Activated naive CD8-positive, alpha-beta T cell treated with anti-CD3 and anti-CD28 coated beads, Interleukin-2, amount 10 ng/mL, durations not matched to agents 7 days and 5 days (primary cell): ENCODE measurements at regions not wholly inside any gene's neighbourhood (a gene's known extent, or its start where the extent isn't known, plus 50 kb on each side); places are given as distances from the start of the nearest gene placed in this dataset.

Experiments
- ATAC-seq: fragments of 150-1000 bp; cut with Tn5 transposase; one replicate; pipeline ENCODE4 v1.10.0; 2021; ENCODE audit warnings: low read depth, moderate library complexity
- POLR2A ChIA-PET: fragments of 350-600 bp; sonication (Branson Sonifier 250); formaldehyde crosslinking; loops from one replicate; lab custom pipeline; 2021; ENCODE audit warnings: antibody characterized with exemption; lab: Charles Lee
- DNase-seq: peaks from one replicate; pipeline ENCODE4 v3.0.0; 2021
- H3K27ac Mint-ChIP-seq: one replicate; pipeline ENCODE4 v1.8.0; 2022; ENCODE audit warnings: mild to moderate bottlenecking, mixed read lengths
- H3K27me3 Mint-ChIP-seq: one replicate; pipeline ENCODE4 v1.8.0; 2022; ENCODE audit warnings: mild to moderate bottlenecking, moderate library complexity, mixed read lengths
- H3K36me3 Mint-ChIP-seq: one replicate; pipeline ENCODE4 v1.8.0; 2021; ENCODE audit warnings: mild to moderate bottlenecking, mixed read lengths
- H3K4me1 Mint-ChIP-seq: one replicate; pipeline ENCODE4 v1.8.0; 2021; ENCODE audit warnings: mixed read lengths
- H3K4me3 Mint-ChIP-seq: one replicate; pipeline ENCODE4 v1.8.0; 2022; ENCODE audit warnings: mild to moderate bottlenecking, moderate library complexity, mixed read lengths
- H3K9me3 Mint-ChIP-seq: one replicate; pipeline ENCODE4 v1.8.0; 2021; ENCODE audit warnings: mixed read lengths

DNA sequence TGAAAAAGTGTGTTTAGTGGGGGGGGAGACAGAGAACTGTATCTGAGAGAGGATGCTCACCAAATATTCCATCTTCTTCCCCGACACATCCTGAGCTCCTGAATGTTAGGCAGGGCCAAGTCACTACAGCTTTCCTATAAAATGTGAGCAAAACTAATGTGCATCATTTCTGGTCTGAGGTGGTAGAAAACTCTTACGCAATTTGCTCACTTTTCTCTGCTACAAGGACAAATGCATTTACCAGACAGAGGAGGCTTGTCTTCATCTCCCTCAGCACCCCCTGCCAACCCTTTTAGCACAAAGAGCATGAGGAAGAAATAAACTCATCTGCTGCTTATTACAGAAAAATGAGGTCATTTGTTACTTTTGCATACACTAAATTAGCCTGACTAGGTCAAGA is 554.0 kb downstream of the RNF144A start:
- POLR2A ChIA-PET = no interaction called here
- Mint-ChIP-seq H3K27me3 (no peaks in the 10 kb centered on the region), H3K9me3 (peaks cover 10% of the 10 kb centered on the region), H3K36me3 (peaks cover 26% of the 10 kb centered on the region), H3K27ac (no peak overlapping the region), H3K4me3 (no peak overlapping the region), H3K4me1 (peaks cover 44% of the 10 kb centered on the region)
- DNase-seq (no peak), ATAC-seq (no peak)

DNA sequence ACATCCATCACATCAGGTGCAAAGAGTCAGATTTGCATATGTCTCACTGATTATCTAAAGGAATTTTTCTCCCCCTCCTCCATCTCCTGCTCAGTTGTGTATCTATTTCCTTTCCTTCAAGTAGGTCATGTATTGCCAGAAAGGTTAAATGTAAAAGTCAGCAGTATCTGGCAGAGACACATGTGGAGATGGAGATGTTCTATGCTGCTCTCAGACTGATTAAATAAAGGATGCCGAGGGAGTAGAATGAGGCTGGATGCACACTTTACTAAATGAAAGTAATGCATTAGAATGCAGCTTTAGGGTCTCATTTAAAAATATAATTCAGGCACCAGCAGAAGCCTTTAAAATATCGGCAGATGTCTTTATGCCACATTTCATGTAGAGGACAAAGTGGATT is 555.3 kb downstream of the RNF144A start:
- H3K9me3 Mint-ChIP-seq = peaks cover 10% of the 10 kb centered on the region
- peaks cover 48% of the 10 kb centered on the region for H3K4me1 Mint-ChIP-seq
- ATAC-seq (no peak), DNase-seq (no peak)
- POLR2A ChIA-PET = no interaction called here
- H3K36me3 Mint-ChIP-seq = peaks cover 28% of the 10 kb centered on the region
- H3K4me3 Mint-ChIP-seq = peak overlapping the region; percentile 1
- no peak overlapping the region for H3K27ac Mint-ChIP-seq
- H3K27me3 Mint-ChIP-seq = no peaks in the 10 kb centered on the region

DNA sequence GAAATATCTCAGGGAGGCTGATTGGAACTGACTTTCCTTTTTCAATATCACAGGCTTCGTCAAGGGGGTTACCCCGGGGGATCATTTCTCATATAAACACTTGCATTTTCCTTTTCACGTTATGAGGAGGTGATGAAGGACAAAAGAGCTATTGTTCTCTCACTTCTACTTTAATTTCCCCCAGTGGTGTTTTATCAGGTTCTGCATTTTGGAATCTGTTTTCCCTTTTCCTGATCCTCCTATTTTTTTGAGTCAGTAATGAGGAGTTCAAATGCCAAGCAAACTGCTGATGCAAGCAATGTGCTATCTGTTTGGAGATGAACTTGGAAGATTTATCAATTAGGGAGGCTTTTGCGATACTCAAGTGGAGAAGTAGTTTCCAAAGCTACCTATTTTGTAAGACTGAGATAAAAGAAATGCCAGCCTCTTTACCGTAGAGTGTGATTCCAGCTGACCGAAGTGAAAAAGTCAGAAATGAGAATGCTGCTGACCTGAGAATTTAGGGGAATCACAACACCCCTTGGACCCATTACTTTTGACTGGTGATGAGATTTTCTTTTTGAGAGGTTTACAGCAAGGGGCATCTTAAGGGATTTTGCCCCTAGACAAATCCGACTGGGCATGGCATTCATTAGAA is 556.0 kb downstream of the RNF144A start:
- Mint-ChIP-seq H3K9me3 (peaks cover 7% of the 10 kb centered on the region), H3K4me1 (peaks cover 41% of the 10 kb centered on the region), H3K27ac (peak overlapping the region; percentile 67), H3K36me3 (peaks cover 21% of the 10 kb centered on the region), H3K4me3 (peak overlapping the region; percentile 55), H3K27me3 (no peaks in the 10 kb centered on the region)
- POLR2A ChIA-PET = interaction anchor here (0.8 to 1.1 kb wide), 2 partner anchors 21 to 44 kb away, joined by 3 to 4 read pairs; no protein-coding TSS in a partner anchor
- DNase-seq (no peak), ATAC-seq (no peak)

DNA sequence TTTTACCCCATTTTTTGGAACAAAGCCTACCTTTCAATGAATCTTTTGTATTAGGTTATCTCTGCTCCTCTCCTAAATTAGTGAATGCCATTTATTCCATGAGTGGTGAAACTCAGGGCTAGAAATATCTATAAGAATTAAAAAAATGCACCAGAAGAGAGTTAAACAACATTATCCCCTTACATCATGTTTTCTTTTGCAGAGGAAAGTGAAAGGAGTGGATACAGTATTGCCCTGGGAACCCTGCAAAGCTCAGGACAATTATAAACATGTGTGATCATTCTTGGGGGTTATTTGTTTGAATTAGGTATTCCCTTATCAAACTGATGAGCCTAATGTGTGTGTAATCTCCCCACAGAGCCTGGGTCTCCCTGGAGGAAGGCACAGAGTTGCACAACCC is 559.2 kb downstream of the RNF144A start:
- DNase-seq (no peak), ATAC-seq (no peak)
- peaks cover 6% of the 10 kb centered on the region for H3K9me3 Mint-ChIP-seq
- H3K4me3 Mint-ChIP-seq = no peak overlapping the region
- no peak overlapping the region for H3K27ac Mint-ChIP-seq
- H3K4me1 Mint-ChIP-seq = peaks cover 29% of the 10 kb centered on the region
- H3K36me3 Mint-ChIP-seq = peaks cover 28% of the 10 kb centered on the region
- POLR2A ChIA-PET = no interaction called here
- H3K27me3 Mint-ChIP-seq = no peaks in the 10 kb centered on the region

DNA sequence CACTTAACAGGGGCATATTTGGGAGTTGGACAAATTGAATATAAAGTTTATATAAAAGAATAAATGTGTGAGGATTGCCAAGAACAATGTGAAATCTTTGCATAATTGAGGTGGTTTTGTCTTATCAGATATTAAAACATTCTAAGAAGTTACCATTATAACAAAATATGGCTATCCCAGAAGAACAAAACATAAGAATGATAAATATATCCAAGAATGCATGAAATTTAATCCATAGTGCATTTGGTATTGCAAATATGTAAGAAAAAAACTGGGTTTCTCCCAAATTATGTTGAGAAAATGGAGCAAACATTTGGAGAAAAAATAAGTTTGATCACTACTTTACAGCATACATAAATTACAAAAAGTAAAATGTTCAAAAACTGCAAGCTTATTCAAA is 562.4 kb downstream of the RNF144A start:
- DNase-seq (no peak), ATAC-seq (no peak)
- H3K27me3 Mint-ChIP-seq = no peaks in the 10 kb centered on the region
- peaks cover 16% of the 10 kb centered on the region for H3K9me3 Mint-ChIP-seq
- peaks cover 19% of the 10 kb centered on the region for H3K4me1 Mint-ChIP-seq
- H3K36me3 Mint-ChIP-seq = peaks cover 41% of the 10 kb centered on the region
- no peak overlapping the region for H3K4me3 Mint-ChIP-seq
- no peak overlapping the region for H3K27ac Mint-ChIP-seq
- POLR2A ChIA-PET = no interaction called here

DNA sequence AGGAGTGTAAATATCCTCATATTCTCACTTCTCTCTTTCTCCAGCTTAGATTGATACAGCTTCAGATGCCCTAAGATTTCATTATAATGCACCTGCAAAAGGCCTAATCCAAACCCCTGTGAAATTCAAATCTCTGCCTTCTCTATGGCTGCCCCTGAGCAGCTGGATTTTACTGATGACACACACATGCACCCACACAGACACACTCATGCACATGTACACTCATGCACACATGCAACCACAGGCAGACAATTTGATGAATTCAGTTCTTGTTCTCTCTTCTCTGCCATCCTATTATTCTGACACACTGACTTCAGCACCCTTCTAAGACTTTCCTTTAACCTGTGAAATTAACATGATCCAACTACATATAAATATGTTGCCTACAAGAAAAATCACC is 563.2 kb downstream of the RNF144A start:
- DNase-seq (no peak), ATAC-seq (no peak)
- peaks cover 19% of the 10 kb centered on the region for H3K4me1 Mint-ChIP-seq
- H3K27ac Mint-ChIP-seq = peak overlapping the region; percentile 18
- POLR2A ChIA-PET = interaction anchor here (0.6 kb wide), 1 partner anchor 12 kb away, joined by 4 read pairs; no protein-coding TSS in a partner anchor
- H3K4me3 Mint-ChIP-seq = no peak overlapping the region
- H3K36me3 Mint-ChIP-seq = peaks cover 37% of the 10 kb centered on the region
- H3K9me3 Mint-ChIP-seq = peaks cover 13% of the 10 kb centered on the region
- H3K27me3 Mint-ChIP-seq = no peaks in the 10 kb centered on the region

DNA sequence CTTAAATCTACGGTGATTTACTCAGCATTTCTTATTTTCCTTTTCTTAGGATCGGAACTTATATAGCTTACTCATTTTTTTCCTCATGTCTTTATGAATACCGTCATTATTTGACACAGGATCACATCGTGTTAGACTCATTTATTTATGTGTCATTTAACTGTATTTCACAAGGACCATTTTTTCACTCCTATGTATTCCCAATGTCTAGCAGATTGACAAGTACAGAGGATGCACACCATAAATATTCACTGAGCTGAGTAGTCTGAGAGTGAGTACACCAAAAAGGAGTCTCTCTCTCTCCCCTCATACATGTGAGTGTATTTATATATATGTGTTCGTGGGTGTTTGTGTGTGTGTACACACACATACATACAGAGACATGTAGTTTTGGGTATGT is 573.5 kb downstream of the RNF144A start:
- POLR2A ChIA-PET = no interaction called here
- no peak for DNase-seq
- Mint-ChIP-seq H3K27me3 (no peaks in the 10 kb centered on the region), H3K36me3 (peaks cover 18% of the 10 kb centered on the region), H3K4me1 (peaks cover 2% of the 10 kb centered on the region), H3K4me3 (no peak overlapping the region), H3K9me3 (peaks cover 10% of the 10 kb centered on the region), H3K27ac (no peak overlapping the region)
- no peak for ATAC-seq

DNA sequence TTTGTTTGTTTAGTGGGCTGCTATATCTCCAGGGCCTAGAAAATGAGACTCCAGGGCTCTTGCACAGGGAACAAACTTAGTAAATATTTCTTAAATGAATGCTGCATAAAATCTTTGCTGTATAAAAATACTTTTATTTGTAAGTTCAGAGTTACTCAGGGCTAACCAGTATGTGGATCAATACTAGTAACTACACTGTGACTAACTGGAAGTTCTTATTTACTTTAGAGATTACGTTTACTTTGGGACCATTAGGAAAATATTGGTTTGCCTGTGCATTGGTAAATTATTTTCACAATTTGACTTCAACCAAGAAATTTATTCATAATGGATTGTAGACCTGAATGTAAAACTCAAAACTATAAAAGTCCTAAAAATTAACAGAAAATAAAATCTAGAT is 575.5 kb downstream of the RNF144A start:
- POLR2A ChIA-PET = no interaction called here
- Mint-ChIP-seq H3K4me3 (no peak overlapping the region), H3K27ac (no peak overlapping the region), H3K9me3 (peaks cover 8% of the 10 kb centered on the region), H3K36me3 (peaks cover 18% of the 10 kb centered on the region), H3K27me3 (no peaks in the 10 kb centered on the region), H3K4me1 (peaks cover 11% of the 10 kb centered on the region)
- DNase-seq (no peak), ATAC-seq (no peak)

DNA sequence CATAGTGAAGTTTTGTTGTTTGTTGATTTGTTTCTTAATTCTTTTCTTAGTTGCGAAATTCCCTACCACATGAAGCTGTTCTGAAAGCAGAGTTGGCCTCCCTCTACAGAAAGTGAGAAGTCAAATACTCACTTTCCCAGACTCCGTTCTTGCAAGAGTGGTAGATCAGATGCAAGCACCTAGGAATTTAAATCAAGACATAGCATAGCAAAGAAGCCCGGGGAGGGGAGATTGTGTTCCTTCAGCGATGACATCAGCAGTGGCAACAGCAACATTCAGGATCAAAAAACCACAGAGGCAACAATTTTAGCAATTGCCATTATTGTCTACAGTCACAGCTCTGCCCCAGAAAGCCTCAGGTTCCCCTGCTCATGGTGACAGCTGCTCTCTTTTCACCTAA is 580.0 kb downstream of the RNF144A start:
- no peak overlapping the region for H3K4me3 Mint-ChIP-seq
- peaks cover 19% of the 10 kb centered on the region for H3K36me3 Mint-ChIP-seq
- H3K9me3 Mint-ChIP-seq = peaks cover 7% of the 10 kb centered on the region
- ATAC-seq (peak; percentile 65), DNase-seq (no peak)
- POLR2A ChIA-PET = no interaction called here
- peaks cover 27% of the 10 kb centered on the region for H3K4me1 Mint-ChIP-seq
- H3K27ac Mint-ChIP-seq = no peak overlapping the region
- peaks cover 3% of the 10 kb centered on the region for H3K27me3 Mint-ChIP-seq

DNA sequence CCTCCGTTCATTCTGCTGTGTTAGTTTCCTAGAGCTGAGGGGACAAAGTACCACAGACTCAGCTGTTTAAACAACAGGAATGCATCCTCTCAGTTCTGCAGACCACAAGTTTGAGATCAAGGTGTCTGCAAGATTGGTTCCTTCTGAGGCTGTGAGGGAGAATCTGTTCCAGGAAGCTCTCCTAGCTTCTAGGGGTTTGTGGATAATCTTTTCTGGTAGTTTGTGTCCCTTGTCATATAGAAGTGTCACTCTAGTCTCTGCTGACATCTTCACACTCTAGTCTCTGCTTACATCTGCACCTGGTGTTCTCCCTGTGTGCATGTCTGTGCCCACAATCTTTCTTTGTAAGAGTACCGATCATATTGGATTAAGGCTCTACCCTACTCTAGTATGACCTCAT is 581.8 kb downstream of the RNF144A start:
- POLR2A ChIA-PET = interaction anchor here (0.7 to 1.2 kb wide), 2 partner anchors 30 to 46 kb away, joined by 3 read pairs; no protein-coding TSS in a partner anchor
- peak overlapping the region; percentile 43 for H3K4me3 Mint-ChIP-seq
- no peak for DNase-seq

DNA sequence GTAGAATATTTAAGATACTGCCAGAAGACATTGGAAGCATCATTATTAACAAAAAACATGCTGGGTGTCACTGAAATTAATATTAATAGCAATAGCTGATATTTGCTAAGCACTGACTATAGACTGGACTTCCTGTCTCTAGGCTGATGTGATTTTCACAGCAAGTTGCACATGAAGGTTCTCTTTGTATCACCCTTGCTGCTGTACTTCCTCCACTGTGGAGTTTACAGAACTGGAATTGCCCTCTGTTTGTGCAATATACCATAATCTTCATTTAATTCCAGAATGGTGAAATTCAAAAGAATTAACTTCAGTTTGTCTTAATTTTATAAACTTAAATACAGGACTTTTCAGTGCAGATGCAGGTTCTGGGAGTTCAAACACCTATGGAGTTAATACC is 585.1 kb downstream of the RNF144A start:
- Mint-ChIP-seq H3K27me3 (peaks cover 3% of the 10 kb centered on the region), H3K27ac (no peak overlapping the region), H3K4me3 (no peak overlapping the region), H3K9me3 (peaks cover 2% of the 10 kb centered on the region), H3K4me1 (peaks cover 24% of the 10 kb centered on the region), H3K36me3 (peaks cover 16% of the 10 kb centered on the region)
- DNase-seq (no peak), ATAC-seq (no peak)
- POLR2A ChIA-PET = no interaction called here

More for the DNA sequence above, 581.8 kb downstream of the RNF144A start:
- Mint-ChIP-seq H3K27me3 (peaks cover 3% of the 10 kb centered on the region), H3K27ac (peak overlapping the region; percentile 64), H3K9me3 (peaks cover 2% of the 10 kb centered on the region), H3K4me1 (peaks cover 30% of the 10 kb centered on the region), H3K36me3 (peaks cover 18% of the 10 kb centered on the region)
- ATAC-seq = peak; percentile 77

DNA sequence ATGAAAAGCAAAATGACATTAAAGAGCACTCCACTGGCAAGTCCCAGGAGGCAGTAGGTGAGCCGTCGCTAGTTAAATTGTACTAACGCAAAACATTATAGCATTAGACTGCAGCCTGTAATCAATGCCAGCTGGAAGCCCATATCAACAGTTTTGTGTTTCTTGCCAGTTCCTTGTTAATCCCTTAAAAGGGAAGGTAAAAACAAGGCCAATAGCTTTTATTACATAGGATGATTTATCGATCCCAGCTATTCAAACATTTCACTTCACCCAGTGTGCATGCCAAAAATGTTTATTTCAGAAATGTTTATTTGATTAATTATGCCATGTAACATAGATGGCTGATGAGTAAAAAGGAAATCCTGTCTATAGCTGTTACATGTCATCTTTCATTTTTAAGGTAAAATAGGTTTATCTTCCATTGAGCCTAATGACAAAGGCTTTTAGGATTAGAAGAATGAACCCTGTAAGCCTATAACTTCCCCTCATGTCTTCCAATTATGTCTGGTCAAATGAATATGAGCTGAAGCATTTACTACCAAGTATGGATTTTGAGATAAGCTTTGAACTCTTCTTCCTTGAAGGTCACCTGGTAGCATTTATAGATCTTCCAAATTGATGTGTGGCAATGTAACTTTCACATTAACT is 591.2 kb downstream of the RNF144A start:
- H3K4me1 Mint-ChIP-seq = peaks cover 8% of the 10 kb centered on the region
- no peak overlapping the region for H3K4me3 Mint-ChIP-seq
- POLR2A ChIA-PET = no interaction called here

DNA sequence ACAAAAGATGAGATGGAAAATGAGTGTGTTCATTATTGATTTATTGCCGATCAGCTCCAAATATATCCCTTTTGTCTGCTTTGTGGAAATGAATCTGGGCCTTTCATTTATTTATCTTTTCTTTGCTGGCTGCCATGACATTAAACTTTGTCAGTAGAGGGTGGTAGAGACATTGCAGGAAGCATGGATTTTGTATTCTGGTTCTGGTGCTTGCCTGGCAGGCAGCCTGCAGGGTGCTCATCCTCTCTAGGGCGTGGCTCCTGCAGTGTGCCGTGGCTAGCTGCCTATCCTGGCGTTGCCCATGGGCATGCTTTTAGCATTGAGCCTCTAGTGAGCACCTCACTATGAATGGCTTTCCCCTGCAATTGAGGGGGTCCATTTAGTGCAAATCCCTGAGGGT is 593.1 kb downstream of the RNF144A start:
- Mint-ChIP-seq H3K4me3 (no peak overlapping the region), H3K27ac (no peak overlapping the region), H3K27me3 (no peaks in the 10 kb centered on the region), H3K4me1 (peaks cover 14% of the 10 kb centered on the region), H3K36me3 (peaks cover 31% of the 10 kb centered on the region), H3K9me3 (peaks cover 11% of the 10 kb centered on the region)
- DNase-seq (no peak), ATAC-seq (no peak)
- POLR2A ChIA-PET = interaction anchor here (1.6 kb wide), 1 partner anchor 216 kb away, joined by 4 read pairs; no protein-coding TSS in a partner anchor

More for the DNA sequence above, 591.2 kb downstream of the RNF144A start:
- no peak overlapping the region for H3K27ac Mint-ChIP-seq
- no peaks in the 10 kb centered on the region for H3K27me3 Mint-ChIP-seq
- H3K36me3 Mint-ChIP-seq = peaks cover 26% of the 10 kb centered on the region
- no peak for ATAC-seq
- DNase-seq = no peak
- H3K9me3 Mint-ChIP-seq = peaks cover 11% of the 10 kb centered on the region

DNA sequence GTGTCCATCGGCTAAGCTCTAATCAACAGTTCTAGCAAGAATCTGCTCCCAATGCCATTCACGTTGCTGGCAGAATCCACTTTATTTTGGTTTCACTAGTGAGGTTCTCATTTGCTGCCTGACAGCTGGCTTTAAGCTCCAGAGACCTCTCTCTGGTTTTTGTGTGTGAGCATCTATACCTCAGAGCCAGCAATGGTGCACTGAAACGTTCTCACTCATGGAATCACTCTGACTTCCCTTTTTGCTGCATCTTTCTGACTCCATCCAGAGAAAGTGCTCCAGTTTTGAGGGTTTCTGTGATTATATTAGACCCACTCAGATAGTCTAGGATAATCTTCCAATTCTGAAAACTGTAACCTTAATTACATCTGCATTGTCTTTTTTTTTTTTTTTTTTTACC is 596.6 kb downstream of the RNF144A start:
- POLR2A ChIA-PET = interaction anchor here (0.5 kb wide), 1 partner anchor 47 kb away, joined by 3 read pairs; no protein-coding TSS in a partner anchor
- H3K4me3 Mint-ChIP-seq = no peak overlapping the region
- H3K27ac Mint-ChIP-seq = no peak overlapping the region
- peaks cover 34% of the 10 kb centered on the region for H3K4me1 Mint-ChIP-seq
- DNase-seq = no peak
- no peak for ATAC-seq
- peaks cover 8% of the 10 kb centered on the region for H3K9me3 Mint-ChIP-seq
- no peaks in the 10 kb centered on the region for H3K27me3 Mint-ChIP-seq
- peaks cover 40% of the 10 kb centered on the region for H3K36me3 Mint-ChIP-seq
